K562 (cell line): ENCODE measurements at regions not wholly inside any gene's neighbourhood (a gene's known extent, or its start where the extent isn't known, plus 50 kb on each side); places are given as distances from the start of the nearest gene placed in this dataset.

ENCODE experiments used
- CTCF ChIP-seq, 3 experiments: IDR thresholded peaks in 2 of 3; conservative IDR thresholded peaks in 1 of 3; 2 replicates each; pipeline ENCODE4 v1.5.1; 2011 to 2012; ENCODE audit warnings: low read length in 3 of 3, mild to moderate bottlenecking in 3 of 3, control low read depth in 2 of 3, improper control_type of control experiment in 1 of 3, inconsistent platforms in 1 of 3, low read depth in 1 of 3, mixed read lengths in 1 of 3, moderate library complexity in 1 of 3; ENCODE audit not compliant: insufficient read depth in 2 of 3
- RFX5 ChIP-seq: IDR thresholded peaks from 2 replicates; pipeline ENCODE4 v1.6.1; 2011; ENCODE audit warnings: low read depth, mild to moderate bottlenecking, improper control_type of control experiment, low read length
- TCF7 ChIP-seq: sonication (generic); IDR thresholded peaks from 2 replicates; pipeline ENCODE4 v1.6.1; 2016; ENCODE audit warnings: antibody characterized with exemption, borderline replicate concordance

DNA sequence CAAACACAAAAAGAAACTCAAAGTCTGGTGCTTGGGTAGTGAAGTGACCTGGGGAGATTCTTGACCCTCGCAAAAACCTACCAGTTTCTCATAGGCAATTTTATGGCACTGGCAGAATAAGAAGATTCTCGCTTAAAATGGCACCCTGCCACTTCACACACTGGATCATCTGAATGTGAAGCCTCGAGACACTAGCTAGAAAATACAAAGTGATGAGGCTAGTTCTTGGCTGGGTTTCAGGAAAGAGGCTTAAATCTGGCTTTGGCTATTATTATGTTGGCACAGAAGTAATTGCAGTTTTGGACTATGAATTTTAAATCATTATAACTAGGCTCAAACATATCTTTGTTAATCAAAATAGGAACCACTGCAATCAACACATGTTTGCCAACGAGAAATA is 634.7 kb upstream of the BOD1L1 start:
- TF ChIP-seq RFX5 (no peak), CTCF (IDR thresholded peaks at IDR 0.05 in 2 of 3, conservative IDR thresholded peaks at IDR 0.05 in 1 of 3; ENCODE audit: insufficient read depth in 2 of 3, low read depth in 1 of 3, low read length in 3 of 3) (no peak), TCF7 (no peak)
